H1 (cell line): ENCODE measurements at regions not wholly inside any gene's neighbourhood (a gene's known extent, or its start where the extent isn't known, plus 50 kb on each side); places are given as distances from the start of the nearest gene placed in this dataset.

ENCODE experiments used
- CTCF ChIA-PET: fragments of 300-600 bp; sonication (Branson Sonifier 250); formaldehyde crosslinking; loops from one replicate; lab custom pipeline; 2021; ENCODE audit not compliant: partially characterized antibody; lab: Charles Lee
- POLR2A ChIA-PET: fragments of 300-600 bp; sonication (Branson Sonifier 250); formaldehyde crosslinking; loops from one replicate; lab custom pipeline; 2021; ENCODE audit warnings: inconsistent platforms; ENCODE audit not compliant: partially characterized antibody; lab: Charles Lee
- DNase-seq, 2 experiments: peaks; one replicate each; pipeline versions ENCODE4 v3.0.0 to v3.0.0-alpha.2; 2010 to 2022; ENCODE audit warnings: low spot score in 2 of 2, low read depth in 1 of 2, mixed read lengths in 1 of 2
- FAIRE-seq: peaks from 2 replicates; lab custom pipeline; 2011; peaks lifted over from hg19 to GRCh38; lab: Jason Lieb, UNC
- H2AFZ ChIP-seq: 2 replicates; pipeline ENCODE4 v1.8.1; 2012; ENCODE audit warnings: low read length, inconsistent platforms
- H2AK5ac ChIP-seq: 2 replicates; pipeline ENCODE4 v1.6.1; 2013; ENCODE audit warnings: low read depth, low read length
- H2BK120ac ChIP-seq: replicated peaks from 2 replicates; pipeline ENCODE3; 2013; ENCODE audit warnings: low read depth, low read length, inconsistent platforms
- H2BK12ac ChIP-seq: 2 replicates; pipeline ENCODE4 v1.6.1; 2013; ENCODE audit warnings: low read depth, low read length
- H2BK15ac ChIP-seq: 2 replicates; pipeline ENCODE4 v1.6.1; 2013; ENCODE audit warnings: low read length
- H2BK20ac ChIP-seq: 2 replicates; pipeline ENCODE4 v1.6.1; 2013; ENCODE audit warnings: low read length
- H2BK5ac ChIP-seq: 2 replicates; pipeline ENCODE4 v1.6.1; 2013; ENCODE audit warnings: low read depth, low read length
- H3K14ac ChIP-seq: 2 replicates; pipeline ENCODE4 v1.6.1; 2013; ENCODE audit warnings: inconsistent platforms; ENCODE audit not compliant: insufficient read length
- H3K18ac ChIP-seq: 2 replicates; pipeline ENCODE4 v1.6.1; 2013; ENCODE audit warnings: low read length; ENCODE audit errors: extremely low read depth
- H3K23ac ChIP-seq: 2 replicates; pipeline ENCODE4 v1.6.1; 2013; ENCODE audit warnings: inconsistent platforms; ENCODE audit not compliant: insufficient read length
- H3K23me2 ChIP-seq: 2 replicates; pipeline ENCODE4 v1.6.1; 2013; ENCODE audit warnings: low read depth, low read length
- H3K27ac ChIP-seq: 2 replicates; pipeline ENCODE4 v1.6.1; 2011; ENCODE audit warnings: low read depth, low read length, inconsistent platforms
- H3K27me3 ChIP-seq, 4 experiments: replicated peaks in 1 of 4; 1 replicate in 1 of 4; 2 replicates in 3 of 4; pipeline versions ENCODE4 v1.6.1 to v1.8.1; 2011 to 2013; ENCODE audit warnings: low read length in 3 of 4, mild to moderate bottlenecking in 3 of 4, inconsistent platforms in 2 of 4, mixed read lengths in 2 of 4, moderate library complexity in 1 of 4; ENCODE audit not compliant: control insufficient read depth in 3 of 4, insufficient read depth in 3 of 4; ENCODE audit errors: extremely low read depth in 1 of 4
- H3K36me3 ChIP-seq, 4 experiments: 2 replicates each; pipeline versions ENCODE4 v1.6.1 to v1.8.1; 2011 to 2013; ENCODE audit warnings: mild to moderate bottlenecking in 4 of 4, low read length in 3 of 4, moderate library complexity in 2 of 4, control low read depth in 1 of 4, inconsistent platforms in 1 of 4; ENCODE audit not compliant: insufficient read depth in 4 of 4, control insufficient read depth in 2 of 4
- H3K4ac ChIP-seq: replicated peaks from 2 replicates; pipeline ENCODE3; 2013; ENCODE audit warnings: low read length, low read depth, mixed read lengths, inconsistent platforms; ENCODE audit not compliant: insufficient read length
- H3K4me1 ChIP-seq, 4 experiments: replicated peaks in 1 of 4; 1 replicate in 1 of 4; 2 replicates in 3 of 4; pipeline versions ENCODE4 v1.6.1 to v1.8.1; 2011 to 2013; ENCODE audit warnings: low read length in 3 of 4, inconsistent platforms in 2 of 4, mixed read lengths in 1 of 4; ENCODE audit not compliant: insufficient read depth in 4 of 4, control insufficient read depth in 3 of 4
- H3K4me2 ChIP-seq, 2 experiments: 2 replicates each; pipeline versions ENCODE4 v1.6.1 to v1.8.1; 2011 to 2013; ENCODE audit warnings: low read depth in 2 of 2, low read length in 2 of 2, control low read depth in 1 of 2, inconsistent platforms in 1 of 2, mild to moderate bottlenecking in 1 of 2; ENCODE audit not compliant: insufficient read depth in 1 of 2
- H3K4me3 ChIP-seq, 4 experiments: fragments of 200-600, 300-600 bp in 1 of 4; sonication (generic), shearing (Covaris generic), sonication (Bioruptor Twin) in 1 of 4; 2 replicates each; pipeline versions ENCODE4 v1.5.1 to v1.8.1; 2011 to 2016; ENCODE audit warnings: low read length in 4 of 4, low read depth in 3 of 4, control low read depth in 2 of 4, inconsistent platforms in 2 of 4, mild to moderate bottlenecking in 2 of 4, mixed read lengths in 1 of 4, moderate library complexity in 1 of 4; ENCODE audit not compliant: insufficient read depth in 2 of 4; ENCODE audit errors: extremely low read depth in 1 of 4
- H3K56ac ChIP-seq: replicated peaks from 2 replicates; pipeline ENCODE3; 2013; ENCODE audit warnings: low read depth, mild to moderate bottlenecking, mixed read lengths, low read length, inconsistent platforms; ENCODE audit not compliant: insufficient read length
- H3K79me1 ChIP-seq: 2 replicates; pipeline ENCODE4 v1.6.1; 2013; ENCODE audit warnings: low read depth, low read length, control low read depth
- H3K79me2 ChIP-seq, 2 experiments: 2 replicates each; pipeline versions ENCODE4 v1.6.1 to v1.8.1; 2012 to 2013; ENCODE audit warnings: low read length in 2 of 2, mild to moderate bottlenecking in 2 of 2, inconsistent platforms in 1 of 2; ENCODE audit not compliant: insufficient read depth in 2 of 2, control insufficient read depth in 1 of 2
- H3K9ac ChIP-seq, 4 experiments: replicated peaks in 1 of 4; 1 replicate in 1 of 4; 2 replicates in 3 of 4; pipeline versions ENCODE4 v1.6.1 to v1.8.1; 2011 to 2013; ENCODE audit warnings: low read depth in 3 of 4, low read length in 3 of 4, control low read depth in 2 of 4, mild to moderate bottlenecking in 2 of 4, moderate library complexity in 2 of 4, inconsistent platforms in 1 of 4; ENCODE audit errors: extremely low read depth in 1 of 4
- H3K9me3 ChIP-seq, 2 experiments: 2 replicates each; pipeline versions ENCODE4 v1.6.1 to v1.8.1; 2012 to 2013; ENCODE audit warnings: mild to moderate bottlenecking in 2 of 2, moderate library complexity in 2 of 2, control low read depth in 1 of 2, inconsistent platforms in 1 of 2, low read depth in 1 of 2, low read length in 1 of 2, mixed read lengths in 1 of 2; ENCODE audit not compliant: insufficient read depth in 2 of 2
- H4K20me1 ChIP-seq, 2 experiments: replicated peaks in 1 of 2; 2 replicates each; pipeline versions ENCODE3 to v1.8.1; 2011 to 2013; ENCODE audit warnings: inconsistent platforms in 2 of 2, low read length in 2 of 2, mild to moderate bottlenecking in 1 of 2; ENCODE audit not compliant: insufficient read depth in 2 of 2, control insufficient read depth in 1 of 2
- H4K5ac ChIP-seq: 2 replicates; pipeline ENCODE4 v1.6.1; 2013; ENCODE audit warnings: low read length, low read depth, mixed read lengths, inconsistent platforms; ENCODE audit not compliant: insufficient read length
- H4K8ac ChIP-seq: 2 replicates; pipeline ENCODE4 v1.8.0; 2013; ENCODE audit warnings: mild to moderate bottlenecking, moderate library complexity, low read length, inconsistent platforms; ENCODE audit not compliant: insufficient read depth; ENCODE audit errors: extremely low read depth
- H4K91ac ChIP-seq: replicated peaks from 2 replicates; pipeline ENCODE3; 2013; ENCODE audit warnings: low read length, mixed read lengths, inconsistent platforms; ENCODE audit not compliant: insufficient read length
- CBX5 ChIP-seq: fragments of 300-800, 300-1000 bp; sonication (generic); IDR thresholded peaks from 2 replicates; pipeline ENCODE4 v1.7.1; 2016; ENCODE audit warnings: antibody characterized with exemption, low read length, low read depth
- CEBPB ChIP-seq: IDR thresholded peaks from 2 replicates; pipeline ENCODE4 v1.6.1; 2012; ENCODE audit warnings: low read depth, low read length
- WGBS, 2 experiments: shearing (Covaris generic) in 1 of 2; methylation state at CpG; one replicate each; pipeline versions ENCODE4 v1.1.6 to v1.1.7; 2013 to 2015; ENCODE audit warnings: low lambda C conversion rate in 2 of 2, mixed read lengths in 2 of 2, inconsistent platforms in 1 of 2, low coverage in 1 of 2, missing lambda C conversion rate in 1 of 2; ENCODE audit not compliant: insufficient replicate concordance in 2 of 2, insufficient coverage in 1 of 2, insufficient read length in 1 of 2; ENCODE audit errors: extremely low coverage in 1 of 2, missing lambda C conversion rate in 1 of 2; 5-methylcytosine and 5-hydroxymethylcytosine counted together

- no peak overlapping the region for H2AK5ac ChIP-seq
- ChIA-PET POLR2A (no interaction called here), CTCF (interaction anchor here (1.0 to 1.5 kb wide), 3 partner anchors 18 to 598 kb away, joined by 3 read pairs; no protein-coding TSS in a partner anchor)
- no peak overlapping the region for H3K14ac ChIP-seq
- no peak overlapping the region for H3K4me2 ChIP-seq
- no peak overlapping the region for H2AFZ ChIP-seq
- H3K79me1 ChIP-seq: no peaks in the 10 kb centered on the region
- FAIRE-seq (no peak), DNase-seq (no peak)
- no peaks in the 10 kb centered on the region for H4K20me1 ChIP-seq
- no peak overlapping the region for H3K56ac ChIP-seq
- no peaks in the 10 kb centered on the region for H3K9me3 ChIP-seq
- H4K8ac ChIP-seq: no peak overlapping the region
- H3K4ac ChIP-seq: no peak overlapping the region
- no peak overlapping the region for H3K27ac ChIP-seq
- no peak overlapping the region for H3K4me3 ChIP-seq
- H2BK12ac ChIP-seq: no peak overlapping the region
- no peak overlapping the region for H3K18ac ChIP-seq
- H2BK120ac ChIP-seq: no peak overlapping the region
- WGBS, 2 experiments: 93% methylated on average over 7 of the region's 7 CpGs; no CpG with 5 or more reads in 1 of the 2 experiments
- H3K36me3 ChIP-seq: no peaks in the 10 kb centered on the region
- H4K5ac ChIP-seq: no peak overlapping the region
- no peaks in the 10 kb centered on the region for H3K27me3 ChIP-seq
- no peak overlapping the region for H2BK5ac ChIP-seq
- H3K4me1 ChIP-seq: no peaks in the 10 kb centered on the region
- H2BK20ac ChIP-seq: no peak overlapping the region
- no peaks in the 10 kb centered on the region for H3K79me2 ChIP-seq
- no peak overlapping the region for H3K23ac ChIP-seq
- no peak overlapping the region for H2BK15ac ChIP-seq
- peak; percentile 69 for TF ChIP-seq CEBPB
- no peak for TF ChIP-seq CBX5
- H3K23me2 ChIP-seq: no peaks in the 10 kb centered on the region
- no peak overlapping the region for H4K91ac ChIP-seq
- H3K9ac ChIP-seq: no peak overlapping the region; a peak in 1 of 7 replicates
Measured at GRCh38 chr3:65126527-65127410, 439.0 kb upstream of the ADAMTS9 start.
